HG03139 (cell line): ENCODE measurements at regions not wholly inside any gene's neighbourhood (a gene's known extent, or its start where the extent isn't known, plus 50 kb on each side); places are given as distances from the start of the nearest gene placed in this dataset.

Source experiments
- ATAC-seq: cut with Tn5 transposase; IDR thresholded peaks from one replicate; pipeline ENCODE4 v1.9.1; 2021; ENCODE audit not compliant: unreplicated experiment

DNA sequence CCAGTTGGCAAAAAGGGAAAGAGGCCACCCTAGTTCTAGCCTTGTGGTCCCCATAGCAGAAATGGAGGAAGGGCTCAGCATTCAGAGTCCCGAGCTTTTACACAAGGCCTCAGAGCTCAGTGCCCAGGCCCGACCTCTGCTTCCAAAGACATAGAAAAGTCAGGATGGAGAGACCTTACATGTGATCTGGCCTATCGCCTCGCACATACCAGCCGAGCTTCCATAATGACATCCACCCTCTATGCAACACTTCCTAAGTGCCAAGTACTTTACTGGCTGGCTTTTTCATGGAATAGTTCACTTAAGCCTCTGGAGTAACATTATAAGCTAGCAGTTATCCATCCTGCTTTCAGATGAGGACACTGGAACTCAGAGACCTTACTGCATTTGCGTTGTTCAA lies 275.9 kb downstream of the FAM43A start:
- no peak for ATAC-seq

DNA sequence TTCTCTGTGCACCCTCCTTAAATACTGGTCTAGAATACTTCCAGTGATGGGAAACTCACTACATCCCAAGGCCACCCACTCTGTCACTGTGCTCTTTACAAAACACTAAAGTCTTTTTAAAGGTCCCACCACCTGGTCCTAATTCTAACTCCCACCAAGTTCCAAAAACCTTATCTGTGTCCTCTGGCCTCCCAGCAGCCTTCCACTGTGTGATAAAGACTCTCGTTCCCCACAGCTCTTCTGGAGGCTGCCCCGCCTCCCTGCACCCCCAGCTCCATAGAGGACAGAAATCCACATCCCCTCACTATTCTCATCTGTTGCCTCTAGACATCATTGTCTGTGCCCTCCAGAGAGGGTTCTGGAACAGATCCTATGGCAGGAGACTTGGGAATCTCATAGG lies 276.4 kb downstream of the FAM43A start:
- ATAC-seq = no peak

DNA sequence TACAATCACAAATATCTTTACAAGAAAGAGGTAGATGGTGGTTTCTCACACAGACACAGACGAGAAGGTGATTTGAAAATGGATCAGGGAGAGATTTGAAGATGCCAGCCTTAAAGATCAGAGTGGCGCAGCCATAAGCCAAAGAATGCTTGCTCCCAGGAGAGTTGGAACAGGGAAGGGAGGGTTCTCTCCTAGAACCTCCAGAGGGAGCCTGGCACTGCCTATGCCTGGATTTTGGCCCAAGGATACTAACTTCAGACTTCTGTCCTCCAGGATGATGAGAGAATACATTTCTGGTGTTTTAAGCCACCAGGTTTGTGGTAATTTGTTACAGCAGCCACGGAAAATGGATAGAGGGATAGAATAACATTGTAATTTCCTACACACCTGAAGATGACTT lies 279.1 kb downstream of the FAM43A start:
- ATAC-seq = no peak

DNA sequence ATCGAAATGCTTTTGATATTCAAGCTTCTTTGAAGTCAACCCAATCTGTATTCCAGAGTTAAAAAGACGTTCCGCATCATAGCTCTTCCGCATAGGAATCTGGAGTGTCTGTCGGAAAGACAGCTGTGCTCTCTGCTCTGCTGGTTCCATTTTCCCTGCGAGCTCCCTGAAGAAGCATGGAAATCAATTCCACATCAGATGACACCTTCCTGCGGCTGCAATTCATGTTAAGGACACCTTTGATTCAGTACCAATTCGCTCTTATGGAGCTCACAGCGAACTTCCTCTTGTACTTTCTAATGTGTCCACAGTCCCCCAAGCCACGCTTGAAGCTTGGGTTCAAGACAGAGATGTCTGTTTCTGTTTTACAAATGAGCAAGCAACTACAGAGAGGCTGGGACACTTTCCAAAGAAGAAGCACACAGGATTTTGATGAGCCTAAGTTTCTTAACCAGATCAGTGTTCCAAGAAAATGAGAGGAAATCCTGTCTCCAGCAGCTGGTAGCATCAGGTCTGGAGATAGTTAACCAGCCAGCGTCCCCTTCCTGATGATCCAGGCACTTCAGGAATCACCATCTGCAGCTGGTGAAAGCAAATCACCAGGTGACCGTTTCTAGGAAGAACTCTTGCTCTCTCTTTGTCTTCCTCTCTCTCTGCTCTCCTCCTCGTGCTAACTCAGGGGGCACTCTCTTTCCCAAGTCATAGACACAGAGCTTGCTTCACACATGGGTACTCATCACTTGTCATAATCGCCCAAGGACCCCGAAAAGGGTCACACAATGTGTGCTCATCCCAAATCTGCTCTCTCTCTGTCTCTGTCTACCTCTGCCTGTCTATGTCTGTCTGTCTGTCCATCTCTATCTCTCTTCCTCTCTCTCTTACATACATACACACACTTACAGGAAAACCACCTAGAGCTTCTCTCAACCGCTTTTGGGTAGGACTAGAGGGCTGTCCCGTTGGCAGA lies 281.8 kb downstream of the FAM43A start:
- ATAC-seq = no peak

DNA sequence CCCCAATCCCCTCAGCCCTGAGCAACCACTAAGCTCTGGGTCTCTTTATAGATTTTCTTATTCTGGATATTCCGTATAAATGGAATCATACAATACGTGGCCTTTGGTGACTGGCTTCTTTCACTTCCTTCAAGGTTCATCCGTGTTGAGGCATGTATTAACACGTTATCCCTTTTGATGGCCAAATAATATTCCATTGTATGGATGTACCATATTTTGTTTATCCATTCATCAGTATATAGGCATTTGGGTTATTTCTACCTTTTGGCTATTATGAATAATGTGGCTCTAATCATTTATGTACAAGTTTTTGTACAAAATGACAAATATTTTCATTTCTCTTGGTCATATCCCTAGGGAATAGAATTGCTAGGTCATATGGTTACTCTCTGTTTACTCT lies 284.4 kb downstream of the FAM43A start:
- no peak for ATAC-seq

DNA sequence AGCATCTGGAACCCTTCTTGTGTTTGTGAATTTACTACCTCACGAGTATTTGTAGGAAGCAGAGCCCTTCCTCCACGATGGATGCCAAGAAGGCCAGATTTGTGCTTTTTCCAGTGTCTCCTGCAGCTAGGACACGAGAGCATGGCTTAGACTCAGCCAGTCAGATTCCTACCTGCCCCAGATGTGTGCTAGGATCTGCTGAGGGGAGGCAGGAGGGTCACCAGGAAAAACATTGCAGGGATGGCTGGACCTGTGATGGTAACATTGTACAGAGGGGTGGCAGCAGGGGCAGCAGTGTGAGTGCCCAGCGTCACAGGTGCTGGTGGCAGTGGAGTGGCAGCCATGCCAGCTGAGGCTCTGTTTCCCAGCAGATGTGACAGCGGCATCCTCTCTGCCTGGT lies 285.3 kb downstream of the FAM43A start:
- no peak for ATAC-seq

DNA sequence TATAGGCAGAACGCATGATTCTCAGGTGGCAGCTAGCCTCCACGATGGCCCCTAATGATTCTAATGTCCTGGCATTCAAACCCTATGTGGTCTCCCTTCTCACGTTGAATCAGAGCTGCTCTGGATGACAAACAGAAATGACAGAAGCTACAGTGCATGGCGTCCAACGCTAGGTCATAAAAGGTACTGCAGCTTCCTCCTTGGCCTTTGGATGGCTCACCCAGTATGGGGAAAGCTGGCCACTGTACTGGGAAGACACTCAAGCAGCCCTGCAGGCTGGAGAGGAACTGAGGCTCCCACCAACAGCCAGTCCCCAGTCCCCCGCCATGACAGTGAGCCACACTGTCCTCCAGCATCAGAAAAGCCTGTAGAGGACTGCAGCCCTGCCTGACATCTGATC lies 286.3 kb downstream of the FAM43A start:
- ATAC-seq = no peak

DNA sequence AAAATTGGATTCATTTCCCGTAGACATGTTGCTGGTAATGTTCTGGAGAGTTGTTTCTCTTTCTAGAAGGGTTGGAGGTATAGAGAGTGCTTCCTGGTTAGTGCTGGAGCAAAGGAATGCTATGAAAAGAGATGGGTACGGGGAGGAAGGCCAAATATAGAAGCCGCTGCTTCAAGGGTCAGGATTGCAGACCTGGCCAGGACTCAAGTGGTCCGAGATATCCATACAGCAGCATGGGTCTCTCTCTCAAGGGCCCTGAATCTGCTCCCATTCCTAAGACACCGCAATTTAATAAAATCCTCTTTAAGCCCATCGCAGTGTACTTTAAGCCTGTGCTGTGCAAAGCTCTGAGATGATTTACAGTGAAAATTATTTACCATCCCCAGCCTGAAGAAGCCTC lies 287.0 kb downstream of the FAM43A start:
- no peak for ATAC-seq

DNA sequence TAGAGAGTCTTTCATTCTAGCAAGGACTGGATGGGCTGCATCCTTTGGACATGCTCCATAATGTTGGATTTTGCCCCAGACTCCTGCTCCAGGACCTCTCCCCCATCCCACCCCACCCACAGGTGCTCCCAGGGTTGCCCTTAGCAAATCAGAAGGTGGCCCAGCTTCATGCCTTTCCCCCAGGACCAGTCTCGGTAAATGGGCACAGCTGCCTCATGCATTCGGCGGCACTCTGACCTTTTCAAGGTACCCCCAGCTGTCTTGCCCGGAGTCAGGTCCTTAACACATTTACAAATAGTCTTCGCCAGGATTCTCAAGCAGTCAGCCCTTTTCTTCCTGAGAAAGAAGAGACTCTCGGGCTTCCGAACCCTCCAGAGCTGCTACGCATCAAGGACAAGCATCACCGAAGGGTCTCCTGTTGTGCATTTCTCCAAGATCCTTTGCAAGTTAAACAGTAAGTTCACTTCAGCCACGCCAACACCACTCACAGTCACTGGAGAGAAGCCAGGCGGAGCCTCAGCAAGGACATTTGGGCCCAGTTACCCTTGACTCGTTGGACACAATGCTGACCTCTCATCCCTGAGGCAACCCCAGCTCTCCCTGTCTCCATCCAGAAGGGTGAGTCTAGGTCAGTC lies 287.8 kb downstream of the FAM43A start:
- ATAC-seq = no peak

DNA sequence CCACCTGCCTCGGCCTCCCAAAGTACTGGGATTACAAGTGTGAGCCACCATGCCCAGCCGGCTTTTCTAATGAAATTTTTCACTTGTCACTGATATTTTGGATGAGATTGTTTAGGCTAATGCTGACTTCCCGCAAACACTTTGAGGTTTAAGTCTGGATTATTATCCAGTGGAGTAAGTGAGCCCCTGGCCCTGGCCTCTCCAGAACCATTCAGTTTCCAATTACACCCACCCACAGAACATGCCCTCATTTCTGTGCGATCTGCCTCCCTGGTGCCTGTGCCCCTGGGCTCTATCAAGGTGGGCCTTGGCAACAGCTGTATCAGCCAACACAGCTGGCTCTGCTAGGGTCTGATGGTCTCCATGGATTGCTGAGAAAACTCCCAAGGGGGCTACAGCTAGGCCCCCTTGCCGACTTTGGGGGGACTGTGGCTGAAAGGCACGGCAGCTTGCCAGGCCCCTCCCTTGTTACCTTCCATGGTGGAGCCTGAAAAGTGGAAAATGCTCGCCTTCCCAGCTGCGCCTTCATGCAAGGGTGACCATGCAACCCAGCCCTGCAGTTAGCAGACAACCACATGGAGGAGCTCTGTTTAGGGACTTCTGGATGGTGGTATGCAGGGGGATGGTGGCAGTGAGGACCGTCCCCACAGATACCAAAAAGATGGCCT lies 288.9 kb downstream of the FAM43A start:
- no peak for ATAC-seq

DNA sequence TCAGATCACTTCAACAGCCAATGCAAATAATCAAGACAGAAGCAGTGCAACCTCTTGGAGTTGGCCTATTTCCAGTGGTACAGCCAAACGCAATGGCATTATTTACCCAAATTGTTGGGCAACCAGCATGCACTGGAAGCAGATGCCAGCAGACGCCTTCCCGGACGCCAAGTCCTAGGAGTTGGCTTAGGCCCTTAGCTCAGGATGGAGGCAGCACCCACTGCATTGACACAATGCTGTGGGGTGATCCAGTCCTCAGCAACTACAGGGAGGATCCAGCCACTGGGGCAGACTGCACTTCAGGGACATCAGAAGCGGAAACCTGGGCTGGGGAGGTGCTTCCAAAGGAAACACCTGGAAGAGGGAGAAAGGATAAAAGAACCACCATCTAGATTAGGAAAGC lies 290.4 kb downstream of the FAM43A start:
- ATAC-seq = no peak

DNA sequence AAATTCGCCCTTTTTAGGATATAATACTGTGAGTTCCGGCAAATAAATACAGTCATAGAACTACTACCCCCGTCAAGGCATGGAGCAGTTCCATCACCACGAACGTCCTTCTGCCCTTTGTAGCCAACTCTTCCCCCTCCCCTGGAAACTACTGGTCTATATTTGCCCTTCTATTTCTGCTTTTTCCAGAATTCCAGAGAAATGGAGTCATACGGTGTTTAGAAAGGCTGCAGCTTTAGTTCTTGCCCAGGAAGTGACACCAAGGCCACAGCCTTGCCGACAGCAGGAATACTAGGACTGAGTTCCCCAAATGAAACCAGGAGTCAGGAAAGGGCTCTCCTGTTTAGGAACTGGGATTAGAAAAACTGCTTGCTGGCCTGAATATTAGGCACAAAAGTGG lies 291.2 kb downstream of the FAM43A start:
- no peak for ATAC-seq

DNA sequence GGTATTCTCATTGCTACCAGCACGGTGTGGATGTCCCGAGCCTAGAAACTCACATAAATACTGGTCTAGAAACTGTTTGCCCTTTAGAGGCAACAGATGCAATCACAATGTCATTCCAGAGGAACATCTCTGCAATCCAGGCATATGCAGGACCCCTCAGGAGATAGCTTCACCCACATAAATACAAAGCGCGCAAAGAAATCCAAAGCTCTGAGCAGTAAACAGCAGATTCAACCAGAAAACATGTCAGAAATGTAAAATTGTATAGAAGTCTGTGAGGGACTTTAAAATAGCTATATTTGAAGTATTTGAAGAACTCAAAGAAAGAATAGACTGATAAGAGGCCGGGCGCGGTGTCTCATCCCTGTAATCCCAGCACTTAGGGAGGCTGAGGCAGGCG lies 291.7 kb downstream of the FAM43A start:
- ATAC-seq = no peak

DNA sequence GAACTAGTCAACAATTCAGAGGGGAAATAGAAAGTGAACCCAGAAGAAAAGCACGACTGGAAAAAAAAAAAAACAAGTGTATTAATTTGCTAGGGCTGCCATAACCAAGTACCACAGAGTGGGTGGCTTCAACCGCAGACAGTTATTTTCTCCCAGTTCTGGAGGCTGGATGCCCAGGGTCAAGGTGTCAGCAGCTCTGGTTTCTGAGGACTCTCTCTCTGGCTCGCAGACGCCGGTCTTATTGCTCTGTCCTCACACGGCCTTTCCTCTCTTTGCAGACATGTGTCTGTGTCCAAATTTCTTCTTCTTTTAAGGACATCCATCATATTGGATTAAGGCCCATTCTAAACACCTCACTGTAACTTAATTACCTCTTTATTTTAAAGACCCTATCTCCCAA lies 291.8 kb downstream of the XXYLT1 start:
- ATAC-seq = no peak

DNA sequence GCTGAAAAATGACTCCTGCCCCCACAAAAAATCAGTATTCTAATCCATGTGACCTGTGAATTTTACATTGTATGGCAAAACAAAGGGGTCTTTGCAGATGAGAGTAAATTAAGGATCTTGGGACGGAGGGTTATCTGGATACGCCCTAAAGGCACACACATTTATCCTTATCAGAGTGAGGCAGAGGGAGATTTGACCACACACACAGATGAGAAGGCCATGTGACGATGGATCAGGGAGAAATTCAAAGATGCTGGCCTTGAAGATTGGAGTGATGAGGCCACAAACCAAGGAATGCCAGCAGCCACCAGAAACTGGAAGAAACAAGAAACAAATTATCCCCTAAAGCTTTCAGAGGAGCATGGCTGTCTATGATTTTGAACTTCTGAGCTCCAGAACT lies 288.5 kb downstream of the XXYLT1 start:
- no peak for ATAC-seq

DNA sequence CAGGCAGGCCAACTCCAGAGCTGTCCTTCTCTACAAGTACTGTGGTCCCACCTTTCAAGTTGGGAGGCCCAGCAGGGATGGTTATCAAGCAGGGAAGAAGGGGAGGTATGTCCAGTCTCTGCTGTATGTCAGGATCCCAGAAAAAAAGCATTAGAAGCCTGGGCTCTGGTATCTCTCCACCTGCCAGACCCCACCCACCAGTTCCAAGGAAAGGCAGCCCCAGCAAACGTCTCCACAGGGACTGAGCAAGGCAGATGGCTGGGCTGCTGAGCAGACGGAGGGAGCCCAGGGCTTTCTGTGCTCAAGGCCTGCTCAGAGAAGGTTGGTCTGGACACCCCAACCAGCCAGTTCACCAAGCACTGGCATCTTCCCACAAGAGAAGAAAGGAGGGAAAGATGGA lies 287.8 kb downstream of the XXYLT1 start:
- no peak for ATAC-seq

DNA sequence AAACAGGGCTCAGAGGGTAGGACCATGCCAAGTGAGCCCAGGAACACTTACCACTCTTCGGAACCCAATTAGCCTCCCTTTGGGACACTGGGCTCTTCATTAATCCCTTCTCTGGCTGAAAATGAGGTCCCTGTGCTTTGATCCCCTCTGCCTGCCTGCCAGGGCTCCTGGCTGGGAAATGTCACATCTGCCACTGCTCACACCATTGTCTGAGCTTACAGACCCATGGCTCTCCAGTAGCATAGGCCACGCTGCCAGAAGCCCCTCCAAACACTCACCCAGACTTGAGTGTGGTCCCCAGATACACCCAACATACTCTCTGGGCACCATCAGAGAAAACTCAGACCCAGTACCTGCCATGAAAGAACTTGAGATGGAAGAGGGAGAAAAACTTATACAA lies 287.3 kb downstream of the XXYLT1 start:
- no peak for ATAC-seq

DNA sequence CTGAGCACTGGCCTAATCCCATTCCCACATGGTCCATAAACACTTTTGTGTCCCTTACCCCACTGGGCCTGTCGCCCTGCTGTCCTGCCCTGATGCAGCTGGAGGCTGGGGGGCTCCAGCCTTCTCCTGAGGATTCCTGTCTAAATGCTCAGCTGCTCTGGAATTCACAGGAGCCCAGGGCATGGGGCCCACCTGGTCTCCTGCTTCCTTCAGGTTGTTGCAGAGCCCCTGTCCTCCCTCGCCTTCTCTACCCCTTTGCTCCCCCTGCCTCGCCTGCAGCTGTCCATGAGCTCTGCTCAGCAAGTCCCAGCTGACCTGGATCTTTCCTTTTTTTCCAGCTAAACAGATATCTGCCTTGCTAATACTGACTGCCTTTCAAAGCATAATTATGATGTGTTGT lies 286.9 kb downstream of the XXYLT1 start:
- ATAC-seq = no peak

DNA sequence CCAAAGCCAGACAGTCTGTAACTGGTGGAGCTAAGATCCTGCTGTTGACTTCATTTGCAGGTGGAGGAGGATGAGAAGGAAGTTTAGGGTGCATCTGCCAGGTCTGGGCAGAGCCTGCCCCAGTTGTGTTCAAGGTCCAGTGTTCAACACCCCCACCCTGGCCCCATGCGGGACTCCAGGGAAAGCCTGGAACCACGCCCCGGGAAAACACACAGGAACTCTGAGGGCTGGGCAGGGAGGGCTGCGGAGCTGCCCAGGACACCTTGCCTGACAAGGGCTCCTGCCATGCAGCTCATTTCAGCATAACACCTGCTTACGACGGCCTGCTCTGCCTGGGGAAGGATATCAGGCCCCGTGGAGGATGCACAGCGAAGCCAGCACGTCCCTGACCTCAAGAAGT lies 286.3 kb downstream of the XXYLT1 start:
- ATAC-seq = no peak

DNA sequence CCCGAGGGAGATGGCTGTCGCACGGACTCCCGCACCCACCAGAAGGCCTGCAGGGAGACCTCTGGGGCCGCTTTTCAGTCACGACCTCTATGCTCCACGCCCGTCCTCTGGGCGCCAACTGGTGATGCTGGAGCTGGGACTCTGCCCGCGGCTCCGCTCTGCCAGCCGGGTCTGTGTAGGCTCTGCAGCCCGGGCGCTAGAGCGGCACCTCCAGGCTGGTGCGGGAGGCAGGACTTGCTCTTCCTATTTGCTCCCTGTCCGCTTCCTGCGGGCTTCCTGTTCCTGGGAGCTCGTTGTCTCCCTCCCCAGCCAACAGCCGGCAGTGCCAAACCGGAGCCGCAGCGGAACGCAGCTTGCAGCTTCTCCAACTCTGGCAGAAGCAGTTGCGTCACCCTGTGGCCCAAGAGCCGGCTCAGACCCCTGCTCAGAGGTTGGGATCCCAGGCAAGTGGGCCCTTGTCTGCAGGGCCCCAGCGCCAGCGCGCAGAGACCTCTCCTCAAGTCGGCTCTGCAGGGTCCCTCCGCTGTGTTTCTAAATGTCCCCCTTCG lies 285.9 kb downstream of the XXYLT1 start:
- ATAC-seq = no peak

DNA sequence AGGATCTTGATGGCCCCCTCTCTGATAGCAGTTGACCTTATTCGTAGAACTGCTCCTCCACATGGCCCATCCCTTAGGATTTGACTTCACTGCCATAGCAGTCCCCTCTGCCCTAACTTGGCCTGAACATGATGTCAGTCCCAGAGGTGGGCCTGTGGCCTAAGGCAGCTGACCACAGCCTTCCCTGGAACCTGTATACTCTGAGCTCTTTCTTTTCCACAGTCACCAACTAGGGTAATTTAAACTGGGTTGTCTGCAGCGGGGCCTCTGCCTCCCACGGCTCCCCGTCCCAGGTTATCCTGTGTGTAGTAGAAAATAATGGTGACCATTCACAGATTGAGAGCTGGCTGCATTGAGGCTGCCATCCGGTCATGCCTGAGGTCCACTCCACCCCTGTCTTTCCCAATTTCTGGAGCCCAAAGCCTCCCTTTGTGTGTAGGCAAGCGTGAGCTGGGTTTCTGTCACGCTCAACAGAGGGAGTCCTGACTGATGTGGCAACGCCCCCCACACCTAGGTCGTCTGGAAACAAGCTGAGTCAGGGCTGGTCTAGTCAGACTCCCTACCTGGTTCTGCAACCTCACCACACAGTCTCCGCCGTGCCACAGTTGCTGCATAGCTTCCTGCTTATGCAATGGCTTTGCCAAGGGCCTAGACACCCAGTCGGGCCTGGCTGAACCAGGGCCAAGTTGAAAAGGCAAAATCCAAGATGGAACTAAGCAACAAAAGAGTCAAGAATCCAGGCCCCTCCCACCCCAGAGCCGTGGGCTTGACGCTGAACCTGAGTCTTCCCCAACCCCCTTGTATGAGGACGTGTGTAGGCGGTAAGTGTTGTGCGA lies 284.5 kb downstream of the XXYLT1 start:
- ATAC-seq = no peak
